HCT116 (cell line): ENCODE measurements at regions not wholly inside any gene's neighbourhood (a gene's known extent, or its start where the extent isn't known, plus 50 kb on each side); places are given as distances from the start of the nearest gene placed in this dataset.

Experiments used
- ATAC-seq: fragments of 200-7000 bp; cut with Tn5 transposase; 2 replicates; pipeline ENCODE4 v1.9.1; 2020; ENCODE audit warnings: mild to moderate bottlenecking, moderate library complexity
- BruUV-seq: library from RNA; stranded (reverse); fragments of 400-500 nt; replicated peaks from 2 replicates; lab custom pipeline; 2021; lab: Mats Ljungman, UMichigan
- CTCF ChIA-PET: fragments of 300-600 bp; sonication (Branson Sonifier 250); formaldehyde crosslinking; loops from one replicate; lab custom pipeline; 2021; ENCODE audit warnings: antibody characterized with exemption; lab: Charles Lee
- POLR2A ChIA-PET: fragments of 300-600, 350-600 bp; sonication (Branson Sonifier 250); formaldehyde crosslinking; loops from one replicate; lab custom pipeline; 2021; ENCODE audit warnings: antibody characterized with exemption; lab: Charles Lee
- RAD21 ChIA-PET, 2 experiments: fragments of 300-600 bp; sonication (Branson Sonifier 250); formaldehyde crosslinking; loops; one replicate each; lab custom pipeline; 2023; ENCODE audit warnings: low total read pairs in 2 of 2; ENCODE audit not compliant: uncharacterized antibody in 2 of 2, unreplicated experiment in 2 of 2, low non-redundant PET in 1 of 2; lab: Charles Lee
- DNase-seq: peaks from one replicate; pipeline ENCODE4 v3.0.0-alpha.2; 2010; ENCODE audit warnings: low read depth, low spot score
- H2AFZ ChIP-seq: fragments of 200-600 bp; shearing (Covaris generic), sonication (generic); 2 replicates; pipeline ENCODE4 v1.6.1; 2017; ENCODE audit warnings: low read depth, mixed run types, mixed read lengths, antibody characterized with exemption, low read length; ENCODE audit not compliant: poor library complexity, severe bottlenecking
- H3K27ac ChIP-seq: 2 replicates; pipeline ENCODE4 v1.5.1; 2012; ENCODE audit warnings: low read depth, low read length
- H3K27me3 ChIP-seq: fragments of 200-600 bp; sonication (generic); 2 replicates; pipeline ENCODE4 v1.6.1; 2016; ENCODE audit warnings: mixed run types, low read length, mixed read lengths; ENCODE audit not compliant: insufficient read depth
- H3K36me3 ChIP-seq, 2 experiments: fragments of 200-500 bp in 1 of 2; fragments of 200-600 bp in 1 of 2; sonication (Bioruptor generic) in 1 of 2; sonication (generic) in 1 of 2; 2 replicates each; pipeline versions ENCODE4 v1.5.1 to v1.6.1; 2014 to 2016; ENCODE audit warnings: low read length in 2 of 2, inconsistent platforms in 1 of 2, mixed read lengths in 1 of 2, mixed run types in 1 of 2; ENCODE audit not compliant: insufficient read depth in 2 of 2, control insufficient read depth in 1 of 2
- H3K4me1 ChIP-seq, 2 experiments: fragments of 200-600 bp in 1 of 2; sonication (generic) in 1 of 2; 2 replicates each; pipeline versions ENCODE4 v1.5.1 to v1.6.1; 2012 to 2017; ENCODE audit warnings: low read length in 2 of 2, inconsistent platforms in 1 of 2, mild to moderate bottlenecking in 1 of 2, mixed read lengths in 1 of 2, mixed run types in 1 of 2, moderate library complexity in 1 of 2; ENCODE audit not compliant: insufficient read depth in 2 of 2, control insufficient read depth in 1 of 2
- H3K4me2 ChIP-seq: fragments of 200-600 bp; sonication (generic); 2 replicates; pipeline ENCODE4 v1.6.1; 2017; ENCODE audit warnings: mixed run types, low read length, mixed read lengths
- H3K4me3 ChIP-seq, 2 experiments: fragments of 200-600 bp in 1 of 2; sonication (generic) in 1 of 2; replicated peaks in 1 of 2; 2 replicates each; pipeline ENCODE4 v1.5.1; 2011 to 2016; ENCODE audit warnings: low read length in 2 of 2, control low read depth in 1 of 2, low read depth in 1 of 2, mild to moderate bottlenecking in 1 of 2, mixed read lengths in 1 of 2, mixed run types in 1 of 2
- H3K79me2 ChIP-seq: fragments of 200-600 bp; sonication (generic); 2 replicates; pipeline ENCODE4 v1.6.1; 2017; ENCODE audit warnings: mild to moderate bottlenecking, mixed run types, low read length, moderate library complexity, mixed read lengths; ENCODE audit not compliant: insufficient read depth
- H3K9ac ChIP-seq: fragments of 200-600 bp; sonication (generic); 2 replicates; pipeline ENCODE4 v1.6.1; 2016; ENCODE audit warnings: low read length, mixed read lengths
- H3K9me2 ChIP-seq: fragments of 200-600 bp; sonication (generic), shearing (Covaris generic); 2 replicates; pipeline ENCODE4 v1.6.1; 2017; ENCODE audit warnings: mixed run types, mild to moderate bottlenecking, moderate library complexity; ENCODE audit not compliant: insufficient read depth
- H3K9me3 ChIP-seq, 2 experiments: fragments of 200-500 bp in 1 of 2; fragments of 200-600 bp in 1 of 2; sonication (Bioruptor generic) in 1 of 2; sonication (generic) in 1 of 2; 2 replicates each; pipeline ENCODE4 v1.6.1; 2014 to 2017; ENCODE audit warnings: low read length in 2 of 2, mixed read lengths in 2 of 2, inconsistent platforms in 1 of 2, low read depth in 1 of 2, mild to moderate bottlenecking in 1 of 2, mixed run types in 1 of 2, moderate library complexity in 1 of 2; ENCODE audit not compliant: control insufficient read depth in 1 of 2, insufficient read depth in 1 of 2
- H4K20me1 ChIP-seq: fragments of 200-600 bp; sonication (generic), shearing (Covaris generic); 2 replicates; pipeline ENCODE4 v1.6.1; 2017; ENCODE audit warnings: mixed run types, mild to moderate bottlenecking, moderate library complexity; ENCODE audit not compliant: insufficient read depth
- CBX3 ChIP-seq: IDR thresholded peaks from 2 replicates; pipeline ENCODE4 v1.6.1; 2012; ENCODE audit warnings: low read depth
- CEBPB ChIP-seq: IDR thresholded peaks from 2 replicates; pipeline ENCODE4 v1.6.1; 2012; ENCODE audit warnings: low read depth
- ELF1 ChIP-seq: IDR thresholded peaks from 2 replicates; pipeline ENCODE4 v1.6.1; 2012; ENCODE audit warnings: low read depth, borderline replicate concordance
- EZH2 ChIP-seq: fragments of 200-600 bp; sonication (generic); IDR thresholded peaks from 2 replicates; pipeline ENCODE4 v1.6.1; 2017; ENCODE audit warnings: antibody characterized with exemption, mixed run types
- EZH2phosphoT487 ChIP-seq: fragments of 200-600 bp; IDR thresholded peaks from 2 replicates; pipeline ENCODE4 v1.6.1; 2018; ENCODE audit warnings: antibody characterized with exemption, borderline replicate concordance
- POLR2A ChIP-seq: IDR thresholded peaks from 2 replicates; pipeline ENCODE4 v1.7.0; 2011; ENCODE audit warnings: borderline replicate concordance; ENCODE audit not compliant: insufficient read depth, insufficient read length; ENCODE audit errors: extremely low read depth
- POLR2AphosphoS5 ChIP-seq: IDR thresholded peaks from 2 replicates; pipeline ENCODE4 v1.6.1; 2011; ENCODE audit warnings: mild to moderate bottlenecking, low read depth, low read length, moderate library complexity
- RAD21 ChIP-seq: IDR thresholded peaks from 2 replicates; pipeline ENCODE4 v1.6.1; 2012; ENCODE audit warnings: low read depth, mild to moderate bottlenecking
- REST ChIP-seq: IDR thresholded peaks from 2 replicates; pipeline ENCODE4 v1.6.1; 2012; ENCODE audit warnings: low read depth
- SP1 ChIP-seq: IDR thresholded peaks from 2 replicates; pipeline ENCODE4 v1.6.1; 2012; ENCODE audit warnings: low read depth
- SRF ChIP-seq: IDR thresholded peaks from 2 replicates; pipeline ENCODE4 v1.6.1; 2012; ENCODE audit warnings: low read depth
- TCF7L2 ChIP-seq: IDR thresholded peaks from 2 replicates; pipeline ENCODE4 v1.7.0; 2011; ENCODE audit warnings: borderline replicate concordance, inconsistent platforms; ENCODE audit not compliant: insufficient read depth, insufficient read length; ENCODE audit errors: extremely low read depth
- ZFX ChIP-seq: fragments of 450-650 bp; IDR thresholded peaks from 2 replicates; pipeline ENCODE4 v1.6.1; 2017
- ZNF274 ChIP-seq: fragments of 200-500 bp; sonication (Bioruptor generic); IDR thresholded peaks from 2 replicates; pipeline ENCODE4 v1.6.1; 2014; ENCODE audit warnings: mild to moderate bottlenecking, low read depth, low read length, inconsistent platforms
- intact Hi-C: fragments of 100-400 bp; cut with micrococcal nuclease; formaldehyde crosslinking; loops from 2 replicates; pipeline ENCODE4 v1.10.0; 2022
- TF ChIP-seq, protein P1 (sequence below): IDR thresholded peaks from 2 replicates; pipeline ENCODE4 v1.6.1; 2011; ENCODE audit warnings: mild to moderate bottlenecking, low read length, moderate library complexity; ENCODE audit not compliant: insufficient replicate concordance; ENCODE audit errors: extremely low read depth
- TF ChIP-seq, protein P2 (sequence below): IDR thresholded peaks from 2 replicates; pipeline ENCODE4 v1.6.1; 2012
- TF ChIP-seq, protein P3 (sequence below): IDR thresholded peaks from 2 replicates; pipeline ENCODE4 v1.6.1; 2012

GRCh38 chr5:126107381-126107780, 315.8 kb upstream of the GRAMD2B start:
- Histone ChIP-seq H4K20me1 (no peaks in the 10 kb centered on the region), H3K9ac (no peak overlapping the region), H3K9me2 (no peaks in the 10 kb centered on the region), H2AFZ (no peak overlapping the region), H3K4me2 (no peak overlapping the region), H3K79me2 (no peaks in the 10 kb centered on the region), H3K4me1 (peaks cover 0 to 7% of the 10 kb centered on the region in 2 experiments; a peak in 2 of 4 replicates), H3K27me3 (no peaks in the 10 kb centered on the region), H3K36me3 (no peaks in the 10 kb centered on the region), H3K27ac (no peak overlapping the region), H3K4me3 (no peak overlapping the region), H3K9me3 (no peaks in the 10 kb centered on the region)
- BruUV-seq = no TSS peak
- DNase-seq = no peak
- ChIA-PET CTCF (no interaction called here), POLR2A (no interaction called here), RAD21 (no interaction called here)
- intact Hi-C loops = no loop called here
- TF ChIP-seq RAD21 = no peak
- ATAC-seq = no peak

- H3K27ac ChIP-seq = no peak overlapping the region
- no peaks in the 10 kb centered on the region for H3K36me3 ChIP-seq
- no peaks in the 10 kb centered on the region for H4K20me1 ChIP-seq
- H3K4me2 ChIP-seq = no peak overlapping the region
- no peaks in the 10 kb centered on the region for H3K27me3 ChIP-seq
- no peak overlapping the region for H3K9ac ChIP-seq
- no peaks in the 10 kb centered on the region for H3K79me2 ChIP-seq
- no peak overlapping the region for H3K4me3 ChIP-seq
- no peaks in the 10 kb centered on the region for H3K9me3 ChIP-seq
- RAD21 ChIA-PET = no interaction called here
- no peak overlapping the region for H2AFZ ChIP-seq
- POLR2A ChIA-PET = no interaction called here
- DNase-seq (no peak), ATAC-seq (peak; percentile 54; the same call in 1 of the 2 replicates)
- intact Hi-C loops = no loop called here
- peaks cover 0 to 7% of the 10 kb centered on the region in 2 experiments; a peak in 2 of 4 replicates for H3K4me1 ChIP-seq
- no TSS peak for BruUV-seq
- H3K9me2 ChIP-seq = no peaks in the 10 kb centered on the region
- CTCF ChIA-PET = no interaction called here
- no peak for TF ChIP-seq POLR2A
- no peak for TF ChIP-seq TCF7L2
- no peak for TF ChIP-seq ELF1
- TF ChIP-seq EZH2 = no peak
- TF ChIP-seq, protein P1, sequence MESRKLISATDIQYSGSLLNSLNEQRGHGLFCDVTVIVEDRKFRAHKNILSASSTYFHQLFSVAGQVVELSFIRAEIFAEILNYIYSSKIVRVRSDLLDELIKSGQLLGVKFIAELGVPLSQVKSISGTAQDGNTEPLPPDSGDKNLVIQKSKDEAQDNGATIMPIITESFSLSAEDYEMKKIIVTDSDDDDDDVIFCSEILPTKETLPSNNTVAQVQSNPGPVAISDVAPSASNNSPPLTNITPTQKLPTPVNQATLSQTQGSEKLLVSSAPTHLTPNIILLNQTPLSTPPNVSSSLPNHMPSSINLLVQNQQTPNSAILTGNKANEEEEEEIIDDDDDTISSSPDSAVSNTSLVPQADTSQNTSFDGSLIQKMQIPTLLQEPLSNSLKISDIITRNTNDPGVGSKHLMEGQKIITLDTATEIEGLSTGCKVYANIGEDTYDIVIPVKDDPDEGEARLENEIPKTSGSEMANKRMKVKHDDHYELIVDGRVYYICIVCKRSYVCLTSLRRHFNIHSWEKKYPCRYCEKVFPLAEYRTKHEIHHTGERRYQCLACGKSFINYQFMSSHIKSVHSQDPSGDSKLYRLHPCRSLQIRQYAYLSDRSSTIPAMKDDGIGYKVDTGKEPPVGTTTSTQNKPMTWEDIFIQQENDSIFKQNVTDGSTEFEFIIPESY = no peak
- no peak for TF ChIP-seq ZFX
- TF ChIP-seq SRF = no peak
- no peak for TF ChIP-seq ZNF274
- TF ChIP-seq EZH2phosphoT487 = no peak
- no peak for TF ChIP-seq RAD21
- TF ChIP-seq SP1 = no peak
- TF ChIP-seq, protein P2, sequence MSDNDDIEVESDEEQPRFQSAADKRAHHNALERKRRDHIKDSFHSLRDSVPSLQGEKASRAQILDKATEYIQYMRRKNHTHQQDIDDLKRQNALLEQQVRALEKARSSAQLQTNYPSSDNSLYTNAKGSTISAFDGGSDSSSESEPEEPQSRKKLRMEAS = no peak
- TF ChIP-seq, protein P3, sequence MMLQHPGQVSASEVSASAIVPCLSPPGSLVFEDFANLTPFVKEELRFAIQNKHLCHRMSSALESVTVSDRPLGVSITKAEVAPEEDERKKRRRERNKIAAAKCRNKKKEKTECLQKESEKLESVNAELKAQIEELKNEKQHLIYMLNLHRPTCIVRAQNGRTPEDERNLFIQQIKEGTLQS = no peak
- TF ChIP-seq CBX3 = no peak
- TF ChIP-seq CEBPB = no peak
- TF ChIP-seq REST = no peak
- TF ChIP-seq POLR2AphosphoS5 = no peak
Measured at GRCh38 chr5:126108470-126108869, 314.7 kb upstream of the GRAMD2B start.
